ENCODE measurements at regions not wholly inside any gene's neighbourhood (a gene's known extent, or its start where the extent isn't known, plus 50 kb on each side); places are given as distances from the start of the nearest gene placed in this dataset.

DNA sequence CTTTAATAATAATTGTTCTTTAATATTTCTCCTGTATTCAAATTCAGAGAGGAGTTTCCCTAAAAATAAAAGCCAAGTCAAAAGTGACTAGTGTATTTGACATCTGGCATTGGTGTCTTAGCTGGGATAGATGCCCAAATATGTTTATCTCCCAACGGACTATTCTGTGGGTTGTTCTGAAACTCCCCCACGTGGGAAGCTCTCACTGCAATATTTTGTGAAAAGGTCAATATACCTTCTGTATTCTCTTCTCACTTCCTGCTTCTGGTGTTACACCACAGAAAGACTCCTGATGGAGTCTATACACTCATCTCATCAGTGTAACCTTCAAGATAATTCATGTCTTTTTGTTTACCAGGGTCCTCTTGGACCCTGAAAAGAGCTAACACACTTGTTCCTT, 2052.8 kb upstream of the TENM3 start:
- TF ChIP-seq CTCF (IDR thresholded peaks at IDR 0.05; ENCODE audit: low read length), result no peak
- no peak for TF ChIP-seq EZH2phosphoT487 (IDR thresholded peaks at IDR 0.05; ENCODE audit: low read length)
- no peak for TF ChIP-seq EZH2 (optimal IDR thresholded peaks at IDR 0.05; ENCODE audit: low read depth, low read length)

Measured in MM.1S (cell line).